Progenitor cell of endocrine pancreas (in vitro differentiated cells): ENCODE measurements at regions not wholly inside any gene's neighbourhood (a gene's known extent, or its start where the extent isn't known, plus 50 kb on each side); places are given as distances from the start of the nearest gene placed in this dataset.

Experiments used
- DNase-seq: peaks from one replicate; pipeline ENCODE4 v3.0.0; 2021; ENCODE audit warnings: low spot score; ENCODE audit not compliant: unreplicated experiment
- H3K27ac Mint-ChIP-seq: 2 replicates; pipeline ENCODE4 v1.8.0; 2021; ENCODE audit warnings: mild to moderate bottlenecking, moderate library complexity, mixed read lengths
- H3K27me3 Mint-ChIP-seq: 2 replicates; pipeline ENCODE4 v1.8.0; 2021; ENCODE audit warnings: mixed read lengths
- H3K36me3 Mint-ChIP-seq: 2 replicates; pipeline ENCODE4 v1.8.0; 2022; ENCODE audit warnings: mixed read lengths; ENCODE audit not compliant: insufficient read depth
- H3K4me1 Mint-ChIP-seq: 2 replicates; pipeline ENCODE4 v1.8.0; 2021; ENCODE audit warnings: low read depth, mixed read lengths
- H3K4me3 Mint-ChIP-seq: 2 replicates; pipeline ENCODE4 v1.8.0; 2021; ENCODE audit warnings: low read depth, mild to moderate bottlenecking, moderate library complexity, mixed read lengths
- H3K9me3 Mint-ChIP-seq: 2 replicates; pipeline ENCODE4 v1.8.0; 2021; ENCODE audit warnings: low read depth, mixed read lengths
- TF ChIP-seq, protein P1 (sequence below): fragments of 200-600 bp; sonication (generic); IDR thresholded peaks from one replicate; pipeline ENCODE4 v1.5.0; 2021; ENCODE audit warnings: antibody characterized with exemption, mild to moderate bottlenecking; ENCODE audit not compliant: unreplicated experiment

DNA sequence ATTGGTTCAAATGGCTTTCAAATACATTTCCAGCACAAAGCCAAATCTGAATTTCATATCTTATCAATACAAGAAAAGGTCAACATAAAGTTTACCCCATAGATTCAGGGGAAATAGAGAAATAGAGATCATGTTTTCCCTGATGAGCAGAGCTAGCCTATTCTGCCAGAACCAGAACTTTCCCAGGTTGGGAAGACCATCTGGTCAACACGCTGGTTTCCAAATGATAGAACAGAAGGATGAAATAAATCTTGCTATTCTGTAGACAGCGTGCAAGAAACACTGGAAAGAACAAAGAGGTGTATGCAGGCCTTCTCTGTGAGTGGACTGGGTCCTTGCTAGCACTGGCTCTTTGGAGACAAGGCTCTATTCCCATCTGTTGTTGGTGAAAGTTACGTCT is 350.6 kb downstream of the NDFIP2 start:
- Mint-ChIP-seq H3K27me3 (no peaks in the 10 kb centered on the region), H3K36me3 (no peaks in the 10 kb centered on the region), H3K4me1 (peaks cover 14% of the 10 kb centered on the region), H3K9me3 (no peaks in the 10 kb centered on the region), H3K27ac (no peak overlapping the region), H3K4me3 (no peak overlapping the region)
- TF ChIP-seq, protein P1, sequence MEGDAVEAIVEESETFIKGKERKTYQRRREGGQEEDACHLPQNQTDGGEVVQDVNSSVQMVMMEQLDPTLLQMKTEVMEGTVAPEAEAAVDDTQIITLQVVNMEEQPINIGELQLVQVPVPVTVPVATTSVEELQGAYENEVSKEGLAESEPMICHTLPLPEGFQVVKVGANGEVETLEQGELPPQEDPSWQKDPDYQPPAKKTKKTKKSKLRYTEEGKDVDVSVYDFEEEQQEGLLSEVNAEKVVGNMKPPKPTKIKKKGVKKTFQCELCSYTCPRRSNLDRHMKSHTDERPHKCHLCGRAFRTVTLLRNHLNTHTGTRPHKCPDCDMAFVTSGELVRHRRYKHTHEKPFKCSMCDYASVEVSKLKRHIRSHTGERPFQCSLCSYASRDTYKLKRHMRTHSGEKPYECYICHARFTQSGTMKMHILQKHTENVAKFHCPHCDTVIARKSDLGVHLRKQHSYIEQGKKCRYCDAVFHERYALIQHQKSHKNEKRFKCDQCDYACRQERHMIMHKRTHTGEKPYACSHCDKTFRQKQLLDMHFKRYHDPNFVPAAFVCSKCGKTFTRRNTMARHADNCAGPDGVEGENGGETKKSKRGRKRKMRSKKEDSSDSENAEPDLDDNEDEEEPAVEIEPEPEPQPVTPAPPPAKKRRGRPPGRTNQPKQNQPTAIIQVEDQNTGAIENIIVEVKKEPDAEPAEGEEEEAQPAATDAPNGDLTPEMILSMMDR: no peak
- no peak for DNase-seq

DNA sequence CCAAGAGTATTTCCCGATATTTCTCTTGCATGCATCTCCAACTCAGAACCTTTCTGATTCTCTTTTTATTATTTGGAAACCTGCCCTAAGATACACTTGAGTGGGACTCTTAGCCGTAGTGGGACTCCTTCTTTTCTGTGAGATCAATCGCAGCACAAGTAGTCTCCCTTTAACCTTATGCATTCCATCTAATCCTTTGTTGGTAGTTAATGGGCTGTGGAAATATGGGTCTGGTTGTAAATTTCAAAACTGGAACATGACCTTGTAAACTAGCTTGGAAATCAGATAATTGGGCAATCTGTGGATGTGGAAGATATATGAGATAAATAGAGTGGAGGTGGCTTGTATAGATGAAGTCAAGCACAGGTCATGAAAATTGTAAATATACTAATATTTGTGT is 350.0 kb downstream of the NDFIP2 start:
- peaks cover 14% of the 10 kb centered on the region for H3K4me1 Mint-ChIP-seq
- H3K36me3 Mint-ChIP-seq: no peaks in the 10 kb centered on the region
- H3K4me3 Mint-ChIP-seq: no peak overlapping the region
- no peak overlapping the region for H3K27ac Mint-ChIP-seq
- no peaks in the 10 kb centered on the region for H3K9me3 Mint-ChIP-seq
- DNase-seq: no peak
- TF ChIP-seq, protein P1: no peak
- no peaks in the 10 kb centered on the region for H3K27me3 Mint-ChIP-seq

- no peaks in the 10 kb centered on the region for H3K27me3 Mint-ChIP-seq
- no peak for DNase-seq
- H3K4me3 Mint-ChIP-seq: no peak overlapping the region
- peaks cover 10% of the 10 kb centered on the region for H3K4me1 Mint-ChIP-seq
- H3K9me3 Mint-ChIP-seq: no peaks in the 10 kb centered on the region
- TF ChIP-seq, protein P1: no peak
- no peaks in the 10 kb centered on the region for H3K36me3 Mint-ChIP-seq
- H3K27ac Mint-ChIP-seq: no peak overlapping the region
These were observed 349.5 kb downstream of the NDFIP2 start for GRCh38 chr13:79830426-79830825.

- TF ChIP-seq, protein P1: no peak
- no peaks in the 10 kb centered on the region for H3K27me3 Mint-ChIP-seq
- H3K4me3 Mint-ChIP-seq: no peak overlapping the region
- H3K36me3 Mint-ChIP-seq: no peaks in the 10 kb centered on the region
- no peak for DNase-seq
- H3K9me3 Mint-ChIP-seq: no peaks in the 10 kb centered on the region
- H3K4me1 Mint-ChIP-seq: peaks cover 8% of the 10 kb centered on the region
- H3K27ac Mint-ChIP-seq: no peak overlapping the region
These were observed 348.9 kb downstream of the NDFIP2 start for GRCh38 chr13:79829880-79830279.

GRCh38 chr13:79825959-79826358 is 345.0 kb downstream of the NDFIP2 start:
- H3K36me3 Mint-ChIP-seq: no peaks in the 10 kb centered on the region
- H3K9me3 Mint-ChIP-seq: peaks cover 3% of the 10 kb centered on the region
- H3K27me3 Mint-ChIP-seq: no peaks in the 10 kb centered on the region
- peak overlapping the region; percentile 59 for H3K27ac Mint-ChIP-seq
- H3K4me1 Mint-ChIP-seq: no peaks in the 10 kb centered on the region
- DNase-seq: no peak
- no peak overlapping the region for H3K4me3 Mint-ChIP-seq
- TF ChIP-seq, protein P1: no peak
